CD14-positive monocyte (primary cell): ENCODE measurements at regions not wholly inside any gene's neighbourhood (a gene's known extent, or its start where the extent isn't known, plus 50 kb on each side); places are given as distances from the start of the nearest gene placed in this dataset.
"Not testable (repeated sequence)": the region's sequence is repeated elsewhere in the genome, so short reads cannot be mapped to it uniquely, and the experiment has no call there.

ENCODE experiments used
- DNase-seq, 3 donors: peaks; one replicate each; pipeline ENCODE4 v3.0.0-alpha.2; 2011 to 2022
- H2AFZ ChIP-seq: 2 replicates; pipeline ENCODE4 v1.6.0; 2012; ENCODE audit warnings: mild to moderate bottlenecking, low read depth, low read length, inconsistent platforms; ENCODE audit not compliant: insufficient read depth, poor library complexity, severe bottlenecking
- H3K27ac ChIP-seq, 2 donors: 1 replicate in 1 of 2; 2 replicates in 1 of 2; pipeline ENCODE4 v1.5.1; 2012 to 2013; ENCODE audit warnings: low read length in 2 of 2, control low read depth in 1 of 2, inconsistent platforms in 1 of 2, low read depth in 1 of 2, mild to moderate bottlenecking in 1 of 2
- H3K27me3 ChIP-seq, 2 donors: one replicate each; pipeline versions ENCODE4 v1.6.0 to v1.6.1; 2011 to 2013; ENCODE audit warnings: low read length in 2 of 2; ENCODE audit not compliant: control insufficient read depth in 2 of 2, insufficient read depth in 2 of 2
- H3K36me3 ChIP-seq, 2 donors: replicated peaks in 1 of 2; 1 replicate in 1 of 2; 2 replicates in 1 of 2; pipeline versions ENCODE4 v1.5.1 to v1.6.1; 2012 to 2013; ENCODE audit warnings: low read length in 2 of 2, control low read depth in 1 of 2, inconsistent platforms in 1 of 2, mild to moderate bottlenecking in 1 of 2; ENCODE audit not compliant: insufficient read depth in 2 of 2, control insufficient read depth in 1 of 2
- H3K4me1 ChIP-seq, 2 donors: 1 replicate in 1 of 2; 2 replicates in 1 of 2; pipeline versions ENCODE4 v1.5.1 to v1.6.1; 2012 to 2013; ENCODE audit warnings: low read length in 2 of 2, control low read depth in 1 of 2, inconsistent platforms in 1 of 2, mild to moderate bottlenecking in 1 of 2, moderate library complexity in 1 of 2; ENCODE audit not compliant: insufficient read depth in 2 of 2, control insufficient read depth in 1 of 2
- H3K4me2 ChIP-seq: replicated peaks from 2 replicates; pipeline ENCODE3; 2012; ENCODE audit warnings: low read length, moderate library complexity, mild to moderate bottlenecking; ENCODE audit not compliant: poor library complexity, severe bottlenecking; ENCODE audit errors: extremely low read depth
- H3K4me3 ChIP-seq, 3 experiments: fragments of 200-600 bp in 1 of 3; sonication (generic) in 1 of 3; replicated peaks in 1 of 3; 1 replicate in 2 of 3; 2 replicates in 1 of 3; pipeline ENCODE4 v1.5.1; 2011 to 2013; ENCODE audit warnings: low read length in 3 of 3, mild to moderate bottlenecking in 3 of 3, control low read depth in 2 of 3, low read depth in 2 of 3, inconsistent platforms in 1 of 3, moderate library complexity in 1 of 3
- H3K79me2 ChIP-seq: 2 replicates; pipeline ENCODE4 v1.6.0; 2012; ENCODE audit warnings: mild to moderate bottlenecking, control low read depth, inconsistent platforms, low read length, moderate library complexity; ENCODE audit not compliant: insufficient read depth
- H3K9ac ChIP-seq: 2 replicates; pipeline ENCODE4 v1.6.0; 2017; ENCODE audit warnings: low read length, mild to moderate bottlenecking; ENCODE audit not compliant: insufficient read depth, poor library complexity, severe bottlenecking
- H3K9me3 ChIP-seq, 2 donors: replicated peaks in 1 of 2; 1 replicate in 1 of 2; 2 replicates in 1 of 2; pipeline versions ENCODE4 v1.5.1 to v1.6.1; 2012 to 2013; ENCODE audit warnings: low read length in 2 of 2, control low read depth in 1 of 2; ENCODE audit not compliant: control insufficient read depth in 1 of 2, insufficient read depth in 1 of 2
- H4K20me1 ChIP-seq: 2 replicates; pipeline ENCODE4 v1.6.0; 2012; ENCODE audit warnings: mild to moderate bottlenecking, low read length, control low read depth, moderate library complexity; ENCODE audit not compliant: insufficient read depth
- H3K27ac Mint-ChIP-seq, 7 donors: one replicate each; pipeline ENCODE4 v1.8.0; 2020; ENCODE audit warnings: mild to moderate bottlenecking in 7 of 7, mixed read lengths in 7 of 7, moderate library complexity in 6 of 7, inconsistent platforms in 2 of 7
- H3K27me3 Mint-ChIP-seq, 3 donors: one replicate each; pipeline ENCODE4 v1.8.0; 2021 to 2022; ENCODE audit warnings: low read depth in 3 of 3, mild to moderate bottlenecking in 3 of 3, mixed read lengths in 3 of 3, moderate library complexity in 3 of 3, inconsistent platforms in 1 of 3
- H3K36me3 Mint-ChIP-seq, 2 donors: one replicate each; pipeline ENCODE4 v1.8.0; 2020; ENCODE audit warnings: mixed read lengths in 2 of 2, inconsistent platforms in 1 of 2, mild to moderate bottlenecking in 1 of 2
- H3K4me1 Mint-ChIP-seq: one replicate; pipeline ENCODE4 v1.8.0; 2020; ENCODE audit warnings: mild to moderate bottlenecking, mixed read lengths
- H3K4me3 Mint-ChIP-seq, 2 donors: one replicate each; pipeline ENCODE4 v1.8.0; 2020; ENCODE audit warnings: mild to moderate bottlenecking in 2 of 2, mixed read lengths in 2 of 2, moderate library complexity in 1 of 2
- H3K9me3 Mint-ChIP-seq, 7 donors: one replicate each; pipeline ENCODE4 v1.8.0; 2020 to 2022; ENCODE audit warnings: mixed read lengths in 7 of 7, mild to moderate bottlenecking in 6 of 7, moderate library complexity in 6 of 7, inconsistent platforms in 2 of 7
- CTCF ChIP-seq: fragments of 200-600 bp; IDR thresholded peaks from one replicate; pipeline ENCODE4 v1.8.0; 2022; ENCODE audit warnings: antibody characterized with exemption, mild to moderate bottlenecking
- WGBS: methylation state at CpG from one replicate; pipeline ENCODE4 v1.1.5; 2013; ENCODE audit warnings: missing lambda C conversion rate; ENCODE audit not compliant: insufficient coverage; 5-methylcytosine and 5-hydroxymethylcytosine counted together
- intact Hi-C, 2 donors: fragments of 100-400 bp; cut with micrococcal nuclease; formaldehyde crosslinking; loops; one replicate each; pipeline versions ENCODE4 v1.15.0 to v1.15.1; 2023

- no peaks in the 10 kb centered on the region for H3K4me1 Mint-ChIP-seq
Observed at GRCh38 chr7:119096683-119097082, 872.2 kb downstream of the ANKRD7 start.

GRCh38 chr7:119100611-119101258, 876.2 kb downstream of the ANKRD7 start:
- H3K9me3 Mint-ChIP-seq, H3K27ac Mint-ChIP-seq, H3K79me2 ChIP-seq, H3K36me3 ChIP-seq, H3K27me3 Mint-ChIP-seq, H3K4me3 Mint-ChIP-seq, H3K4me1 ChIP-seq, DNase-seq, intact Hi-C loops, H4K20me1 ChIP-seq, H3K27me3 ChIP-seq, H3K9ac ChIP-seq, H3K4me3 ChIP-seq, H3K4me1 Mint-ChIP-seq, H2AFZ ChIP-seq, H3K4me2 ChIP-seq, H3K27ac ChIP-seq, H3K36me3 Mint-ChIP-seq, H3K9me3 ChIP-seq: not testable (repeated sequence)
- WGBS = no CpG with 5 or more reads among the region's 4 CpGs

More at GRCh38 chr7:119096683-119097082, 872.2 kb downstream of the ANKRD7 start:
- no CpG with 5 or more reads among the region's 3 CpGs for WGBS
- intact Hi-C loops = no loop called here
- Mint-ChIP-seq H3K9me3 (peaks cover 0 to 13% (median 0%) of the 10 kb centered on the region in 7 donors), H3K27me3 (no peaks in the 10 kb centered on the region), H3K27ac (no peak overlapping the region), H3K4me3 (no peak overlapping the region), H3K36me3 (no peaks in the 10 kb centered on the region)
- no peaks in the 10 kb centered on the region for H4K20me1 ChIP-seq
- H2AFZ ChIP-seq = no peak overlapping the region
- no peaks in the 10 kb centered on the region for H3K79me2 ChIP-seq
- no peak overlapping the region for H3K27ac ChIP-seq
- no peak overlapping the region for H3K4me3 ChIP-seq
- peaks cover 0 to 8% of the 10 kb centered on the region in 2 donors for H3K9me3 ChIP-seq
- no peak overlapping the region for H3K4me2 ChIP-seq
- no peak overlapping the region for H3K9ac ChIP-seq
- DNase-seq = no peak
- H3K4me1 ChIP-seq = no peaks in the 10 kb centered on the region
- H3K27me3 ChIP-seq = no peaks in the 10 kb centered on the region
- TF ChIP-seq CTCF = no peak
- H3K36me3 ChIP-seq = no peaks in the 10 kb centered on the region
